SK-N-SH (cell line): ENCODE measurements at regions not wholly inside any gene's neighbourhood (a gene's known extent, or its start where the extent isn't known, plus 50 kb on each side); places are given as distances from the start of the nearest gene placed in this dataset.

Source experiments
- EZH2phosphoT487 ChIP-seq: fragments of 200-600 bp; sonication (generic); IDR thresholded peaks from 2 replicates; pipeline ENCODE4 v1.6.1; 2017; ENCODE audit warnings: low read depth, mixed run types, mild to moderate bottlenecking, antibody characterized with exemption, moderate library complexity, borderline replicate concordance
- IRF3 ChIP-seq: fragments of 150-350 bp; IDR thresholded peaks from 2 replicates; pipeline ENCODE4 v1.6.1; 2016; ENCODE audit warnings: mild to moderate bottlenecking, low read depth, low read length
- MXI1 ChIP-seq: IDR thresholded peaks from 2 replicates; pipeline ENCODE4 v1.6.1; 2012; ENCODE audit warnings: mild to moderate bottlenecking, low read depth, low read length, improper control_type of control experiment
- NRF1 ChIP-seq: IDR thresholded peaks from 2 replicates; pipeline ENCODE4 v1.6.1; 2012; ENCODE audit warnings: low read depth, mild to moderate bottlenecking, low read length
- RAD21 ChIP-seq: IDR thresholded peaks from 2 replicates; pipeline ENCODE4 v1.6.1; 2012; ENCODE audit warnings: mild to moderate bottlenecking, low read length
- RFX5 ChIP-seq: IDR thresholded peaks from 2 replicates; pipeline ENCODE4 v1.6.1; 2012; ENCODE audit warnings: mild to moderate bottlenecking, improper control_type of control experiment, low read length
- SIN3A ChIP-seq: IDR thresholded peaks from 2 replicates; pipeline ENCODE4 v1.6.1; 2012; ENCODE audit warnings: low read depth, mild to moderate bottlenecking, low read length, moderate library complexity, borderline replicate concordance
- TAF1 ChIP-seq: IDR thresholded peaks from 2 replicates; pipeline ENCODE4 v1.6.1; 2012; ENCODE audit warnings: low read depth, mild to moderate bottlenecking, low read length, moderate library complexity, borderline replicate concordance
- TCF12 ChIP-seq: IDR thresholded peaks from 2 replicates; pipeline ENCODE4 v1.4.0; 2012
- TF ChIP-seq, protein P1 (sequence below): fragments of 200-600 bp; sonication (generic); IDR thresholded peaks from 2 replicates; pipeline ENCODE4 v1.6.1; 2017; ENCODE audit warnings: antibody characterized with exemption, mild to moderate bottlenecking, moderate library complexity
- TF ChIP-seq, protein P2 (sequence below): IDR thresholded peaks from 2 replicates; pipeline ENCODE4 v1.4.0; 2012; ENCODE audit warnings: low read depth, borderline replicate concordance
- TF ChIP-seq, protein P3 (sequence below): IDR thresholded peaks from 2 replicates; pipeline ENCODE4 v1.6.1; 2012; ENCODE audit warnings: mild to moderate bottlenecking, low read depth, low read length, moderate library complexity

DNA sequence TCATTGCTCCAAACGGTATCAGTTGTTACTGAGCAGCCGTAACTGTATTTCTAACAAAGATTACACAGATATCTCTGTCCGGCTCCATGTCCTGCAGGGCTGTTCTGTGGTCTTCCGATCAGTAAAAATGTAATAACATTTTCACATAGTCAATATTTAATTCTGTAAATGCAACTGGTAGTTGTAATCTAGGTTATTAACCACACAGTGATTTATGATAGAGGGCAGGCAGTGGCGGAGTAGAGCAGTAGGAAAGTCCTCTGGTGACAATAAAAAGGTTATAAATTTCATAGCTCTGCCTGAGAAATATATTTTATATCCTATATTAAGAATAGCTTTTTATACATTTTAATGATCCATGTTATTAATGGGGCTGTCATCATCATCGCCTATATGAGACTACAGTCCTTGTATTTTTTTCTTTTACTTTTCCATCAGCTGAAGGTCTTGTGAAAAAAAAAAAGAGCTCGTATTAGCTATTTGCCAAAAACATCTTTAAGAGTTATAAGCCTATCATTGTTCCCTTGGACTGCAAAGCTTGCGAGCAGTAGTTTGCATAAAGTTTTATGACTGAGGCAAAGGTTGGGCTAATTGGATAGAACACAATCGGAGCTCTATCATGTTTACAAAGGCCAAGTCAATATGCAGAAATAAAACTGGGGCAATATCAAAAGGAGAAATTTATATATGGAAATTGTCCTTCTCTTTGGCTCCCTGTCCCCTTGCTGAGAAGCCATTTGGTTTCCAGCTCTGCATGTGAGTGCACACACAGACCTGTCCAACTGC lies 648.0 kb downstream of the IRX1 start:
- TF ChIP-seq, protein P1, sequence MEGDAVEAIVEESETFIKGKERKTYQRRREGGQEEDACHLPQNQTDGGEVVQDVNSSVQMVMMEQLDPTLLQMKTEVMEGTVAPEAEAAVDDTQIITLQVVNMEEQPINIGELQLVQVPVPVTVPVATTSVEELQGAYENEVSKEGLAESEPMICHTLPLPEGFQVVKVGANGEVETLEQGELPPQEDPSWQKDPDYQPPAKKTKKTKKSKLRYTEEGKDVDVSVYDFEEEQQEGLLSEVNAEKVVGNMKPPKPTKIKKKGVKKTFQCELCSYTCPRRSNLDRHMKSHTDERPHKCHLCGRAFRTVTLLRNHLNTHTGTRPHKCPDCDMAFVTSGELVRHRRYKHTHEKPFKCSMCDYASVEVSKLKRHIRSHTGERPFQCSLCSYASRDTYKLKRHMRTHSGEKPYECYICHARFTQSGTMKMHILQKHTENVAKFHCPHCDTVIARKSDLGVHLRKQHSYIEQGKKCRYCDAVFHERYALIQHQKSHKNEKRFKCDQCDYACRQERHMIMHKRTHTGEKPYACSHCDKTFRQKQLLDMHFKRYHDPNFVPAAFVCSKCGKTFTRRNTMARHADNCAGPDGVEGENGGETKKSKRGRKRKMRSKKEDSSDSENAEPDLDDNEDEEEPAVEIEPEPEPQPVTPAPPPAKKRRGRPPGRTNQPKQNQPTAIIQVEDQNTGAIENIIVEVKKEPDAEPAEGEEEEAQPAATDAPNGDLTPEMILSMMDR = no peak
- TF ChIP-seq NRF1 = no peak
- TF ChIP-seq SIN3A = no peak
- TF ChIP-seq, protein P2, sequence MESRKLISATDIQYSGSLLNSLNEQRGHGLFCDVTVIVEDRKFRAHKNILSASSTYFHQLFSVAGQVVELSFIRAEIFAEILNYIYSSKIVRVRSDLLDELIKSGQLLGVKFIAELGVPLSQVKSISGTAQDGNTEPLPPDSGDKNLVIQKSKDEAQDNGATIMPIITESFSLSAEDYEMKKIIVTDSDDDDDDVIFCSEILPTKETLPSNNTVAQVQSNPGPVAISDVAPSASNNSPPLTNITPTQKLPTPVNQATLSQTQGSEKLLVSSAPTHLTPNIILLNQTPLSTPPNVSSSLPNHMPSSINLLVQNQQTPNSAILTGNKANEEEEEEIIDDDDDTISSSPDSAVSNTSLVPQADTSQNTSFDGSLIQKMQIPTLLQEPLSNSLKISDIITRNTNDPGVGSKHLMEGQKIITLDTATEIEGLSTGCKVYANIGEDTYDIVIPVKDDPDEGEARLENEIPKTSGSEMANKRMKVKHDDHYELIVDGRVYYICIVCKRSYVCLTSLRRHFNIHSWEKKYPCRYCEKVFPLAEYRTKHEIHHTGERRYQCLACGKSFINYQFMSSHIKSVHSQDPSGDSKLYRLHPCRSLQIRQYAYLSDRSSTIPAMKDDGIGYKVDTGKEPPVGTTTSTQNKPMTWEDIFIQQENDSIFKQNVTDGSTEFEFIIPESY = no peak
- TF ChIP-seq MXI1 = no peak
- no peak for TF ChIP-seq IRF3
- TF ChIP-seq TCF12 = no peak
- no peak for TF ChIP-seq RFX5
- TF ChIP-seq RAD21 = no peak
- no peak for TF ChIP-seq TAF1
- no peak for TF ChIP-seq EZH2phosphoT487
- TF ChIP-seq, protein P3, sequence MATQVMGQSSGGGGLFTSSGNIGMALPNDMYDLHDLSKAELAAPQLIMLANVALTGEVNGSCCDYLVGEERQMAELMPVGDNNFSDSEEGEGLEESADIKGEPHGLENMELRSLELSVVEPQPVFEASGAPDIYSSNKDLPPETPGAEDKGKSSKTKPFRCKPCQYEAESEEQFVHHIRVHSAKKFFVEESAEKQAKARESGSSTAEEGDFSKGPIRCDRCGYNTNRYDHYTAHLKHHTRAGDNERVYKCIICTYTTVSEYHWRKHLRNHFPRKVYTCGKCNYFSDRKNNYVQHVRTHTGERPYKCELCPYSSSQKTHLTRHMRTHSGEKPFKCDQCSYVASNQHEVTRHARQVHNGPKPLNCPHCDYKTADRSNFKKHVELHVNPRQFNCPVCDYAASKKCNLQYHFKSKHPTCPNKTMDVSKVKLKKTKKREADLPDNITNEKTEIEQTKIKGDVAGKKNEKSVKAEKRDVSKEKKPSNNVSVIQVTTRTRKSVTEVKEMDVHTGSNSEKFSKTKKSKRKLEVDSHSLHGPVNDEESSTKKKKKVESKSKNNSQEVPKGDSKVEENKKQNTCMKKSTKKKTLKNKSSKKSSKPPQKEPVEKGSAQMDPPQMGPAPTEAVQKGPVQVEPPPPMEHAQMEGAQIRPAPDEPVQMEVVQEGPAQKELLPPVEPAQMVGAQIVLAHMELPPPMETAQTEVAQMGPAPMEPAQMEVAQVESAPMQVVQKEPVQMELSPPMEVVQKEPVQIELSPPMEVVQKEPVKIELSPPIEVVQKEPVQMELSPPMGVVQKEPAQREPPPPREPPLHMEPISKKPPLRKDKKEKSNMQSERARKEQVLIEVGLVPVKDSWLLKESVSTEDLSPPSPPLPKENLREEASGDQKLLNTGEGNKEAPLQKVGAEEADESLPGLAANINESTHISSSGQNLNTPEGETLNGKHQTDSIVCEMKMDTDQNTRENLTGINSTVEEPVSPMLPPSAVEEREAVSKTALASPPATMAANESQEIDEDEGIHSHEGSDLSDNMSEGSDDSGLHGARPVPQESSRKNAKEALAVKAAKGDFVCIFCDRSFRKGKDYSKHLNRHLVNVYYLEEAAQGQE = no peak
